ENCODE measurements at regions not wholly inside any gene's neighbourhood (a gene's known extent, or its start where the extent isn't known, plus 50 kb on each side); places are given as distances from the start of the nearest gene placed in this dataset.
A peak's percentile ranks its signal among the peaks of the same experiment; 100 is the strongest.
"Not testable (repeated sequence)": the region's sequence is repeated elsewhere in the genome, so short reads cannot be mapped to it uniquely, and the experiment has no call there.

- no peak for DNase-seq
- intact Hi-C loops (cut with DNase I) = loop anchor here (10.0 kb wide), 1 partner anchor 157 kb away; no protein-coding TSS in a partner anchor
These were observed 499.3 kb upstream of the TMEM132C start for GRCh38 chr12:127767656-127768055.

- intact Hi-C loops (cut with DNase I) = no loop called here
- no peak for DNase-seq
These were observed 496.9 kb upstream of the TMEM132C start for GRCh38 chr12:127770118-127770517.

GRCh38 chr12:127771546-127771945 lies 495.4 kb upstream of the TMEM132C start:
- DNase-seq = no peak
- intact Hi-C loops (cut with DNase I) = no loop called here

GRCh38 chr12:127773520-127773919 lies 493.4 kb upstream of the TMEM132C start:
- peak in 4 of 10 donors; percentile 46 to 88 (median 60) for DNase-seq
- intact Hi-C loops (cut with DNase I) = no loop called here

- intact Hi-C loops (cut with DNase I) = no loop called here
- peak in 1 of 10 donors; percentile 25 for DNase-seq
These were observed 492.1 kb upstream of the TMEM132C start for GRCh38 chr12:127774828-127775227.

GRCh38 chr12:127779301-127780045 lies 487.5 kb upstream of the TMEM132C start:
- DNase-seq = no peak

GRCh38 chr12:127780881-127781280 lies 486.1 kb upstream of the TMEM132C start:
- DNase-seq = no peak
- intact Hi-C loops (cut with DNase I) = no loop called here

More at GRCh38 chr12:127779301-127780045, 487.5 kb upstream of the TMEM132C start:
- intact Hi-C loops (cut with DNase I) = no loop called here

GRCh38 chr12:127781336-127781735 lies 485.6 kb upstream of the TMEM132C start:
- intact Hi-C loops (cut with DNase I) = no loop called here
- DNase-seq = no peak

GRCh38 chr12:127785540-127785939 lies 481.4 kb upstream of the TMEM132C start:
- intact Hi-C loops (cut with DNase I) = no loop called here
- peak in 8 of 10 donors; percentile 49 to 94 (median 66) for DNase-seq

GRCh38 chr12:127785986-127786590 lies 480.9 kb upstream of the TMEM132C start:
- intact Hi-C loops (cut with DNase I) = no loop called here

GRCh38 chr12:127787544-127787943 lies 479.4 kb upstream of the TMEM132C start:
- no peak for DNase-seq
- intact Hi-C loops (cut with DNase I) = no loop called here

More at GRCh38 chr12:127785986-127786590, 480.9 kb upstream of the TMEM132C start:
- peak in 1 of 10 donors; percentile 73 for DNase-seq

GRCh38 chr12:127790376-127790775 lies 476.6 kb upstream of the TMEM132C start:
- intact Hi-C loops (cut with DNase I) = no loop called here
- no peak for DNase-seq

GRCh38 chr12:127791217-127791616 lies 475.8 kb upstream of the TMEM132C start:
- DNase-seq = no peak
- intact Hi-C loops (cut with DNase I) = no loop called here

- DNase-seq = no peak
- intact Hi-C loops (cut with DNase I) = no loop called here
These were observed 469.1 kb upstream of the TMEM132C start for GRCh38 chr12:127797918-127798317.

GRCh38 chr12:127802271-127802670 lies 464.7 kb upstream of the TMEM132C start:
- intact Hi-C loops (cut with DNase I) = no loop called here
- no peak for DNase-seq

- intact Hi-C loops (cut with DNase I) = no loop called here
- DNase-seq = no peak
These were observed 463.4 kb upstream of the TMEM132C start for GRCh38 chr12:127803545-127803944.

- no peak for DNase-seq
- intact Hi-C loops (cut with DNase I) = no loop called here
These were observed 457.7 kb upstream of the TMEM132C start for GRCh38 chr12:127809275-127809674.

GRCh38 chr12:127810041-127810440 lies 456.9 kb upstream of the TMEM132C start:
- intact Hi-C loops (cut with DNase I) = no loop called here
- no peak for DNase-seq

- DNase-seq; intact Hi-C loops (cut with DNase I): not testable (repeated sequence)
These were observed 456.5 kb upstream of the TMEM132C start for GRCh38 chr12:127810459-127810858.

GRCh38 chr12:127811988-127812387 lies 455.0 kb upstream of the TMEM132C start:
- peak in 5 of 10 donors; percentile 28 to 90 (median 53) for DNase-seq
- intact Hi-C loops (cut with DNase I) = no loop called here

- intact Hi-C loops (cut with DNase I) = no loop called here
These were observed 453.8 kb upstream of the TMEM132C start for GRCh38 chr12:127813147-127813546.

GRCh38 chr12:127819056-127819455 lies 447.9 kb upstream of the TMEM132C start:
- no peak for DNase-seq
- intact Hi-C loops (cut with DNase I) = no loop called here

More at GRCh38 chr12:127813147-127813546, 453.8 kb upstream of the TMEM132C start:
- no peak for DNase-seq
